Skeletal muscle satellite cell (primary cell): ENCODE measurements at regions not wholly inside any gene's neighbourhood (a gene's known extent, or its start where the extent isn't known, plus 50 kb on each side); places are given as distances from the start of the nearest gene placed in this dataset.

ENCODE experiments used
- H3K27me3 ChIP-seq: 2 replicates; pipeline ENCODE4 v1.7.0; 2013; ENCODE audit warnings: low read length; ENCODE audit not compliant: control insufficient read depth, insufficient read depth
- H3K36me3 ChIP-seq: 2 replicates; pipeline ENCODE4 v1.7.0; 2013; ENCODE audit warnings: mild to moderate bottlenecking, control low read depth, low read length; ENCODE audit not compliant: insufficient read depth
- H3K4me1 ChIP-seq: 2 replicates; pipeline ENCODE4 v1.7.0; 2013; ENCODE audit warnings: low read length; ENCODE audit not compliant: control insufficient read depth, insufficient read depth
- H3K4me2 ChIP-seq: 2 replicates; pipeline ENCODE4 v1.7.0; 2013; ENCODE audit warnings: mild to moderate bottlenecking, low read length
- H3K4me3 ChIP-seq: 2 replicates; pipeline ENCODE4 v1.7.0; 2013; ENCODE audit warnings: low read length
- H3K9ac ChIP-seq: 2 replicates; pipeline ENCODE4 v1.7.0; 2013; ENCODE audit warnings: mild to moderate bottlenecking, low read depth, low read length, moderate library complexity
- H3K9me3 ChIP-seq: replicated peaks from 2 replicates; pipeline ENCODE4 v1.7.0; 2013; ENCODE audit warnings: mild to moderate bottlenecking, control low read depth, low read length

- Histone ChIP-seq H3K9ac (no peak overlapping the region), H3K9me3 (no peaks in the 10 kb centered on the region), H3K4me3 (no peak overlapping the region), H3K36me3 (no peaks in the 10 kb centered on the region), H3K4me2 (no peak overlapping the region), H3K27me3 (no peaks in the 10 kb centered on the region), H3K4me1 (no peaks in the 10 kb centered on the region)
These were observed 133.2 kb upstream of the HDGFL1 start for GRCh38 chr6:22436134-22436533.

- no peak overlapping the region for H3K4me3 ChIP-seq
- H3K36me3 ChIP-seq = no peaks in the 10 kb centered on the region
- H3K27me3 ChIP-seq = no peaks in the 10 kb centered on the region
- H3K9me3 ChIP-seq = no peaks in the 10 kb centered on the region
- no peak overlapping the region for H3K9ac ChIP-seq
- no peak overlapping the region for H3K4me2 ChIP-seq
- H3K4me1 ChIP-seq = no peaks in the 10 kb centered on the region
These were observed 131.7 kb upstream of the HDGFL1 start for GRCh38 chr6:22437665-22438064.

GRCh38 chr6:22442826-22443225, 126.5 kb upstream of the HDGFL1 start:
- no peak overlapping the region for H3K9ac ChIP-seq
- no peaks in the 10 kb centered on the region for H3K36me3 ChIP-seq
- no peak overlapping the region for H3K4me2 ChIP-seq
- no peaks in the 10 kb centered on the region for H3K9me3 ChIP-seq
- H3K4me1 ChIP-seq = peaks cover 2% of the 10 kb centered on the region
- no peaks in the 10 kb centered on the region for H3K27me3 ChIP-seq
- no peak overlapping the region for H3K4me3 ChIP-seq

- Histone ChIP-seq H3K27me3 (no peaks in the 10 kb centered on the region), H3K9ac (no peak overlapping the region), H3K4me1 (peaks cover 15% of the 10 kb centered on the region), H3K9me3 (no peaks in the 10 kb centered on the region), H3K36me3 (no peaks in the 10 kb centered on the region), H3K4me3 (no peak overlapping the region), H3K4me2 (no peak overlapping the region)
These were observed 125.0 kb upstream of the HDGFL1 start for GRCh38 chr6:22444330-22444729.

GRCh38 chr6:22445946-22446345, 123.4 kb upstream of the HDGFL1 start:
- H3K27me3 ChIP-seq = no peaks in the 10 kb centered on the region
- H3K4me1 ChIP-seq = peaks cover 15% of the 10 kb centered on the region
- H3K4me2 ChIP-seq = no peak overlapping the region
- no peaks in the 10 kb centered on the region for H3K9me3 ChIP-seq
- H3K4me3 ChIP-seq = no peak overlapping the region
- H3K9ac ChIP-seq = no peak overlapping the region
- H3K36me3 ChIP-seq = no peaks in the 10 kb centered on the region

GRCh38 chr6:22447249-22448196, 121.8 kb upstream of the HDGFL1 start:
- Histone ChIP-seq H3K4me2 (no peak overlapping the region), H3K27me3 (no peaks in the 10 kb centered on the region), H3K9ac (no peak overlapping the region), H3K4me3 (no peak overlapping the region), H3K36me3 (no peaks in the 10 kb centered on the region), H3K4me1 (peaks cover 15% of the 10 kb centered on the region), H3K9me3 (no peaks in the 10 kb centered on the region)

GRCh38 chr6:22448291-22448711, 121.1 kb upstream of the HDGFL1 start:
- Histone ChIP-seq H3K9ac (no peak overlapping the region), H3K4me3 (no peak overlapping the region)

GRCh38 chr6:22451962-22452361, 117.4 kb upstream of the HDGFL1 start:
- no peaks in the 10 kb centered on the region for H3K36me3 ChIP-seq
- no peaks in the 10 kb centered on the region for H3K27me3 ChIP-seq
- no peak overlapping the region for H3K4me2 ChIP-seq
- H3K9ac ChIP-seq = no peak overlapping the region
- no peaks in the 10 kb centered on the region for H3K9me3 ChIP-seq
- peaks cover 15% of the 10 kb centered on the region for H3K4me1 ChIP-seq
- H3K4me3 ChIP-seq = no peak overlapping the region

More at GRCh38 chr6:22448291-22448711, 121.1 kb upstream of the HDGFL1 start:
- Histone ChIP-seq H3K9me3 (no peaks in the 10 kb centered on the region), H3K36me3 (no peaks in the 10 kb centered on the region), H3K4me1 (peaks cover 15% of the 10 kb centered on the region), H3K4me2 (no peak overlapping the region), H3K27me3 (no peaks in the 10 kb centered on the region)

GRCh38 chr6:22455378-22455777, 114.0 kb upstream of the HDGFL1 start:
- Histone ChIP-seq H3K4me2 (no peak overlapping the region), H3K27me3 (no peaks in the 10 kb centered on the region), H3K36me3 (no peaks in the 10 kb centered on the region), H3K4me3 (no peak overlapping the region), H3K9ac (no peak overlapping the region), H3K4me1 (no peaks in the 10 kb centered on the region), H3K9me3 (no peaks in the 10 kb centered on the region)

GRCh38 chr6:22457996-22458395, 111.4 kb upstream of the HDGFL1 start:
- Histone ChIP-seq H3K4me2 (no peak overlapping the region), H3K9ac (no peak overlapping the region), H3K9me3 (no peaks in the 10 kb centered on the region), H3K4me1 (no peaks in the 10 kb centered on the region), H3K27me3 (no peaks in the 10 kb centered on the region), H3K36me3 (no peaks in the 10 kb centered on the region), H3K4me3 (no peak overlapping the region)

GRCh38 chr6:22466665-22467245, 102.6 kb upstream of the HDGFL1 start:
- Histone ChIP-seq H3K9ac (no peak overlapping the region), H3K4me3 (no peak overlapping the region), H3K36me3 (no peaks in the 10 kb centered on the region), H3K27me3 (no peaks in the 10 kb centered on the region), H3K4me2 (no peak overlapping the region), H3K4me1 (peaks cover 17% of the 10 kb centered on the region), H3K9me3 (no peaks in the 10 kb centered on the region)
